NB4 (cell line): ENCODE measurements at regions not wholly inside any gene's neighbourhood (a gene's known extent, or its start where the extent isn't known, plus 50 kb on each side); places are given as distances from the start of the nearest gene placed in this dataset.

Experiments used
- POLR2A ChIP-seq: IDR thresholded peaks from 2 replicates; pipeline ENCODE4 v1.6.1; 2011; ENCODE audit warnings: mild to moderate bottlenecking; ENCODE audit not compliant: insufficient read length; ENCODE audit errors: extremely low read depth
- TF ChIP-seq, protein P1 (sequence below): IDR thresholded peaks from one replicate; pipeline ENCODE4 v1.5.1; 2012; ENCODE audit warnings: low read depth, low read length
- TF ChIP-seq, protein P2 (sequence below): IDR thresholded peaks from 2 replicates; pipeline ENCODE4 v1.6.1; 2011; ENCODE audit warnings: low read depth, low read length

DNA sequence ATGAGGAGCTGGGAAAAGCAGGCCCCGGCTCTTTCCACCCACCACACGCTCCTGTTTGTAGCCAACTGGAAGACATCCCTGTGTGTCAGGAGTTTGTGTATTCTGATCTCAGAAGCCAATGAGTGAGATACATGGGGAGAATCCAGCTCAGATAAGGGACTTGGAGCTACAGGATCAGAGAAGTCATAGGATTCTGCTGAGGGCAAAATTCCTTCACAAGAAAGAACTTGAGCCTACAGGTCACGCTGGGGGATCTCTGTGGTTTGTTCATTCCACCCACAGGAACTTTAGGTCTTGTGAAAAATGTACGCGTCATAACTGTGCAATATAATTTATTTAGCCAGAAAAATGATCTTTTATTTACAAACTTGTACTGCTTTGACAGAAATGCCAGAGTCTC lies 80.1 kb upstream of the SMIM21 start:
- TF ChIP-seq, protein P1, sequence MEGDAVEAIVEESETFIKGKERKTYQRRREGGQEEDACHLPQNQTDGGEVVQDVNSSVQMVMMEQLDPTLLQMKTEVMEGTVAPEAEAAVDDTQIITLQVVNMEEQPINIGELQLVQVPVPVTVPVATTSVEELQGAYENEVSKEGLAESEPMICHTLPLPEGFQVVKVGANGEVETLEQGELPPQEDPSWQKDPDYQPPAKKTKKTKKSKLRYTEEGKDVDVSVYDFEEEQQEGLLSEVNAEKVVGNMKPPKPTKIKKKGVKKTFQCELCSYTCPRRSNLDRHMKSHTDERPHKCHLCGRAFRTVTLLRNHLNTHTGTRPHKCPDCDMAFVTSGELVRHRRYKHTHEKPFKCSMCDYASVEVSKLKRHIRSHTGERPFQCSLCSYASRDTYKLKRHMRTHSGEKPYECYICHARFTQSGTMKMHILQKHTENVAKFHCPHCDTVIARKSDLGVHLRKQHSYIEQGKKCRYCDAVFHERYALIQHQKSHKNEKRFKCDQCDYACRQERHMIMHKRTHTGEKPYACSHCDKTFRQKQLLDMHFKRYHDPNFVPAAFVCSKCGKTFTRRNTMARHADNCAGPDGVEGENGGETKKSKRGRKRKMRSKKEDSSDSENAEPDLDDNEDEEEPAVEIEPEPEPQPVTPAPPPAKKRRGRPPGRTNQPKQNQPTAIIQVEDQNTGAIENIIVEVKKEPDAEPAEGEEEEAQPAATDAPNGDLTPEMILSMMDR, result no peak
- TF ChIP-seq POLR2A, result no peak
- TF ChIP-seq, protein P2, sequence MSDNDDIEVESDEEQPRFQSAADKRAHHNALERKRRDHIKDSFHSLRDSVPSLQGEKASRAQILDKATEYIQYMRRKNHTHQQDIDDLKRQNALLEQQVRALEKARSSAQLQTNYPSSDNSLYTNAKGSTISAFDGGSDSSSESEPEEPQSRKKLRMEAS, result no peak
